Left kidney (tissue), 1 donor: ENCODE measurements at regions not wholly inside any gene's neighbourhood (a gene's known extent, or its start where the extent isn't known, plus 50 kb on each side); places are given as distances from the start of the nearest gene placed in this dataset.
A peak's percentile ranks its signal among the peaks of the same experiment; 100 is the strongest.
"Not testable (repeated sequence)": the region's sequence is repeated elsewhere in the genome, so short reads cannot be mapped to it uniquely, and the experiment has no call there.

Experiments used
- DNase-seq: peaks from one replicate; pipeline ENCODE4 v3.0.0-alpha.2; 2013

- DNase-seq: no peak
These were observed 53.1 kb upstream of the BEND4 start for GRCh38 chr4:42205541-42205940.

- no peak for DNase-seq
These were observed 64.2 kb upstream of the BEND4 start for GRCh38 chr4:42216664-42217063.

GRCh38 chr4:42225286-42225685, 72.8 kb upstream of the BEND4 start:
- DNase-seq: no peak

- DNase-seq: no peak
These were observed 82.4 kb upstream of the BEND4 start for GRCh38 chr4:42234817-42235216.

GRCh38 chr4:42235304-42236021, 83.0 kb upstream of the BEND4 start:
- no peak for DNase-seq

GRCh38 chr4:42237010-42237409, 84.6 kb upstream of the BEND4 start:
- DNase-seq: no peak

GRCh38 chr4:42237451-42237850, 85.0 kb upstream of the BEND4 start:
- no peak for DNase-seq

- DNase-seq: no peak
These were observed 96.5 kb upstream of the BEND4 start for GRCh38 chr4:42248972-42249371.

- DNase-seq: no peak
These were observed 99.9 kb upstream of the BEND4 start for GRCh38 chr4:42252315-42252714.

GRCh38 chr4:42257645-42258044, 105.2 kb upstream of the BEND4 start:
- DNase-seq: not testable (repeated sequence)

GRCh38 chr4:42262701-42263490, 110.4 kb upstream of the BEND4 start:
- DNase-seq: no peak

- no peak for DNase-seq
These were observed 113.5 kb upstream of the BEND4 start for GRCh38 chr4:42265782-42266602.

GRCh38 chr4:42267724-42268123, 115.3 kb upstream of the BEND4 start:
- DNase-seq: no peak

GRCh38 chr4:42268824-42269223, 116.4 kb upstream of the BEND4 start:
- no peak for DNase-seq

GRCh38 chr4:42271096-42271495, 118.6 kb upstream of the BEND4 start:
- no peak for DNase-seq

GRCh38 chr4:42277291-42277690, 120.0 kb upstream of the SHISA3 start:
- no peak for DNase-seq

GRCh38 chr4:42278709-42279324, 118.5 kb upstream of the SHISA3 start:
- DNase-seq: no peak

GRCh38 chr4:42280327-42281095, 116.8 kb upstream of the SHISA3 start:
- no peak for DNase-seq

GRCh38 chr4:42281324-42282020, 115.8 kb upstream of the SHISA3 start:
- DNase-seq: no peak

- DNase-seq: peak; percentile 92
These were observed 115.0 kb upstream of the SHISA3 start for GRCh38 chr4:42282081-42282901.
